DND-41 (cell line): ENCODE measurements at regions not wholly inside any gene's neighbourhood (a gene's known extent, or its start where the extent isn't known, plus 50 kb on each side); places are given as distances from the start of the nearest gene placed in this dataset.

ENCODE experiments used
- ATAC-seq: fragments of 200-7000 bp; cut with Tn5 transposase; 3 replicates; pipeline ENCODE4 v1.9.1; 2021; ENCODE audit warnings: low read depth; ENCODE audit not compliant: insufficient read depth
- DNase-seq: peaks from one replicate; pipeline ENCODE4 v3.0.0-alpha.2; 2020
- H2AFZ ChIP-seq: 2 replicates; pipeline ENCODE4 v1.6.0; 2012; ENCODE audit warnings: low read depth, low read length
- H3K27ac ChIP-seq: 2 replicates; pipeline ENCODE4 v1.5.1; 2012; ENCODE audit warnings: low read length, inconsistent platforms
- H3K27me3 ChIP-seq: fragments of 200-600 bp; sonication (generic); 2 replicates; pipeline ENCODE4 v1.6.0; 2012; ENCODE audit warnings: low read length, mild to moderate bottlenecking, inconsistent platforms; ENCODE audit not compliant: insufficient read depth, poor library complexity
- H3K36me3 ChIP-seq: 2 replicates; pipeline ENCODE4 v1.5.1; 2012; ENCODE audit warnings: low read length, inconsistent platforms; ENCODE audit not compliant: insufficient read depth
- H3K4me1 ChIP-seq: 2 replicates; pipeline ENCODE4 v1.5.1; 2012; ENCODE audit warnings: mild to moderate bottlenecking, low read length; ENCODE audit not compliant: insufficient read depth
- H3K4me2 ChIP-seq: 2 replicates; pipeline ENCODE4 v1.6.0; 2012; ENCODE audit warnings: mild to moderate bottlenecking, moderate library complexity, low read length, inconsistent platforms; ENCODE audit not compliant: insufficient read depth
- H3K4me3 ChIP-seq, 2 experiments: fragments of 200-600 bp in 1 of 2; shearing (Covaris generic) in 1 of 2; 2 replicates each; pipeline ENCODE4 v1.5.1; 2012 to 2016; ENCODE audit warnings: inconsistent platforms in 2 of 2, low read length in 2 of 2, mild to moderate bottlenecking in 2 of 2, low read depth in 1 of 2, moderate library complexity in 1 of 2
- H3K79me2 ChIP-seq: 2 replicates; pipeline ENCODE4 v1.6.0; 2012; ENCODE audit warnings: low read length, inconsistent platforms; ENCODE audit not compliant: insufficient read depth
- H3K9ac ChIP-seq: 2 replicates; pipeline ENCODE4 v1.6.0; 2012; ENCODE audit warnings: low read depth, mild to moderate bottlenecking, inconsistent platforms, low read length, moderate library complexity
- H3K9me3 ChIP-seq: 2 replicates; pipeline ENCODE4 v1.5.1; 2012; ENCODE audit warnings: low read length, moderate library complexity, mild to moderate bottlenecking, inconsistent platforms; ENCODE audit not compliant: insufficient read depth, severe bottlenecking
- H4K20me1 ChIP-seq: 2 replicates; pipeline ENCODE4 v1.6.0; 2012; ENCODE audit warnings: low read length; ENCODE audit not compliant: insufficient read depth
- CTCF ChIP-seq: IDR thresholded peaks from 2 replicates; pipeline ENCODE4 v1.5.1; 2012; ENCODE audit warnings: borderline replicate concordance, low read length, moderate library complexity, mild to moderate bottlenecking; ENCODE audit not compliant: poor library complexity, severe bottlenecking; ENCODE audit errors: extremely low read depth
- EZH2 ChIP-seq: IDR thresholded peaks from 3 replicates; pipeline ENCODE4 v1.6.1; 2012; ENCODE audit warnings: borderline replicate concordance, low read depth, mild to moderate bottlenecking, moderate library complexity, low read length, inconsistent platforms; ENCODE audit not compliant: severe bottlenecking

GRCh38 chr3:181976526-181976925, 264.8 kb downstream of the SOX2 start:
- Histone ChIP-seq H3K9ac (no peak overlapping the region), H3K4me2 (no peak overlapping the region), H2AFZ (no peak overlapping the region), H3K36me3 (no peaks in the 10 kb centered on the region), H3K4me1 (no peaks in the 10 kb centered on the region), H4K20me1 (no peaks in the 10 kb centered on the region), H3K27ac (no peak overlapping the region), H3K4me3 (no peak overlapping the region), H3K27me3 (no peaks in the 10 kb centered on the region), H3K9me3 (no peaks in the 10 kb centered on the region), H3K79me2 (no peaks in the 10 kb centered on the region)
- TF ChIP-seq EZH2 (no peak), CTCF (no peak)
- ATAC-seq: no peak
- DNase-seq: no peak

- no peak overlapping the region for H2AFZ ChIP-seq
- H3K36me3 ChIP-seq: no peaks in the 10 kb centered on the region
- no peaks in the 10 kb centered on the region for H3K4me1 ChIP-seq
- H3K27me3 ChIP-seq: no peaks in the 10 kb centered on the region
- DNase-seq (no peak), ATAC-seq (no peak)
- TF ChIP-seq CTCF (no peak), EZH2 (no peak)
- no peaks in the 10 kb centered on the region for H3K79me2 ChIP-seq
- no peaks in the 10 kb centered on the region for H3K9me3 ChIP-seq
- H3K27ac ChIP-seq: no peak overlapping the region
- H3K4me2 ChIP-seq: no peak overlapping the region
- no peak overlapping the region for H3K4me3 ChIP-seq
- H3K9ac ChIP-seq: no peak overlapping the region
- no peaks in the 10 kb centered on the region for H4K20me1 ChIP-seq
Measured at GRCh38 chr3:181985386-181985785, 273.7 kb downstream of the SOX2 start.

- Histone ChIP-seq H3K27ac (no peak overlapping the region), H3K4me2 (no peak overlapping the region), H3K4me1 (no peaks in the 10 kb centered on the region), H2AFZ (no peak overlapping the region), H3K4me3 (no peak overlapping the region), H3K79me2 (no peaks in the 10 kb centered on the region), H3K9ac (no peak overlapping the region), H3K36me3 (no peaks in the 10 kb centered on the region), H3K9me3 (no peaks in the 10 kb centered on the region), H4K20me1 (no peaks in the 10 kb centered on the region), H3K27me3 (no peaks in the 10 kb centered on the region)
- no peak for TF ChIP-seq EZH2
- TF ChIP-seq CTCF: no peak
- ATAC-seq (no peak), DNase-seq (no peak)
Measured at GRCh38 chr3:181987736-181988135, 276.0 kb downstream of the SOX2 start.

GRCh38 chr3:181998828-181999227, 287.1 kb downstream of the SOX2 start:
- ATAC-seq (no peak), DNase-seq (no peak)
- Histone ChIP-seq H4K20me1 (no peaks in the 10 kb centered on the region), H3K27ac (no peak overlapping the region), H3K36me3 (no peaks in the 10 kb centered on the region), H3K79me2 (no peaks in the 10 kb centered on the region), H3K27me3 (no peaks in the 10 kb centered on the region), H2AFZ (no peak overlapping the region), H3K4me1 (no peaks in the 10 kb centered on the region), H3K9ac (no peak overlapping the region), H3K4me3 (no peak overlapping the region), H3K4me2 (no peak overlapping the region), H3K9me3 (no peaks in the 10 kb centered on the region)
- TF ChIP-seq EZH2 (no peak), CTCF (no peak)
